Hepatocyte (in vitro differentiated cells): ENCODE measurements at regions not wholly inside any gene's neighbourhood (a gene's known extent, or its start where the extent isn't known, plus 50 kb on each side); places are given as distances from the start of the nearest gene placed in this dataset.

Source experiments
- DNase-seq: peaks from one replicate; pipeline ENCODE4 v3.0.0-alpha.2; 2016; ENCODE audit warnings: low spot score
- H2AFZ ChIP-seq: fragments of 200-600 bp; sonication (generic); 2 replicates; pipeline ENCODE4 v1.6.0; 2016; ENCODE audit warnings: antibody characterized with exemption, mild to moderate bottlenecking
- H3K27ac ChIP-seq: fragments of 200-600 bp; sonication (generic); 2 replicates; pipeline ENCODE4 v1.5.1; 2016; ENCODE audit warnings: mild to moderate bottlenecking
- H3K27me3 ChIP-seq: fragments of 200-600 bp; sonication (generic); 2 replicates; pipeline ENCODE4 v1.6.1; 2016
- H3K36me3 ChIP-seq: fragments of 200-600 bp; sonication (generic); replicated peaks from 2 replicates; pipeline ENCODE4 v1.5.1; 2016; ENCODE audit warnings: low read depth; ENCODE audit not compliant: insufficient read depth
- H3K4me1 ChIP-seq: fragments of 200-600 bp; sonication (generic); 2 replicates; pipeline ENCODE4 v1.5.1; 2016; ENCODE audit warnings: mild to moderate bottlenecking, moderate library complexity; ENCODE audit not compliant: insufficient read depth
- H3K4me2 ChIP-seq: fragments of 200-600 bp; sonication (generic); 2 replicates; pipeline ENCODE4 v1.6.0; 2016
- H3K4me3 ChIP-seq: fragments of 200-600 bp; sonication (generic); 2 replicates; pipeline ENCODE4 v1.5.1; 2016; ENCODE audit warnings: mild to moderate bottlenecking
- H3K79me2 ChIP-seq: fragments of 200-600 bp; sonication (generic); 2 replicates; pipeline ENCODE4 v1.6.0; 2017; ENCODE audit warnings: mild to moderate bottlenecking
- H3K9me2 ChIP-seq: fragments of 200-600 bp; sonication (generic); replicated peaks from 2 replicates; pipeline ENCODE4 v1.6.0; 2017; ENCODE audit warnings: mild to moderate bottlenecking; ENCODE audit not compliant: insufficient read depth
- H3K9me3 ChIP-seq: fragments of 200-600 bp; sonication (generic); 2 replicates; pipeline ENCODE4 v1.5.1; 2016; ENCODE audit warnings: low read depth, mild to moderate bottlenecking
- H4K20me1 ChIP-seq: fragments of 200-600 bp; sonication (generic); 2 replicates; pipeline ENCODE4 v1.6.0; 2016; ENCODE audit warnings: mild to moderate bottlenecking; ENCODE audit not compliant: insufficient read depth, poor library complexity, severe bottlenecking
- EZH2 ChIP-seq: fragments of 200-600 bp; sonication (generic); IDR thresholded peaks from 2 replicates; pipeline ENCODE4 v1.6.1; 2016; ENCODE audit warnings: antibody characterized with exemption, mild to moderate bottlenecking, borderline replicate concordance
- EZH2phosphoT487 ChIP-seq: fragments of 200-600 bp; sonication (generic); IDR thresholded peaks from one replicate; pipeline ENCODE4 v1.6.1; 2018; ENCODE audit warnings: antibody characterized with exemption, mild to moderate bottlenecking, low read depth, moderate library complexity; ENCODE audit not compliant: unreplicated experiment, severe bottlenecking
- WGBS: methylation state at CpG from one replicate; pipeline ENCODE4 v1.1.6; 2016; ENCODE audit warnings: low lambda C conversion rate; ENCODE audit errors: missing lambda C conversion rate; 5-methylcytosine and 5-hydroxymethylcytosine counted together
- TF ChIP-seq, protein P1 (sequence below): fragments of 200-600 bp; sonication (generic); IDR thresholded peaks from 2 replicates; pipeline ENCODE4 v1.5.1; 2016; ENCODE audit warnings: antibody characterized with exemption, mild to moderate bottlenecking; ENCODE audit not compliant: poor library complexity

DNA sequence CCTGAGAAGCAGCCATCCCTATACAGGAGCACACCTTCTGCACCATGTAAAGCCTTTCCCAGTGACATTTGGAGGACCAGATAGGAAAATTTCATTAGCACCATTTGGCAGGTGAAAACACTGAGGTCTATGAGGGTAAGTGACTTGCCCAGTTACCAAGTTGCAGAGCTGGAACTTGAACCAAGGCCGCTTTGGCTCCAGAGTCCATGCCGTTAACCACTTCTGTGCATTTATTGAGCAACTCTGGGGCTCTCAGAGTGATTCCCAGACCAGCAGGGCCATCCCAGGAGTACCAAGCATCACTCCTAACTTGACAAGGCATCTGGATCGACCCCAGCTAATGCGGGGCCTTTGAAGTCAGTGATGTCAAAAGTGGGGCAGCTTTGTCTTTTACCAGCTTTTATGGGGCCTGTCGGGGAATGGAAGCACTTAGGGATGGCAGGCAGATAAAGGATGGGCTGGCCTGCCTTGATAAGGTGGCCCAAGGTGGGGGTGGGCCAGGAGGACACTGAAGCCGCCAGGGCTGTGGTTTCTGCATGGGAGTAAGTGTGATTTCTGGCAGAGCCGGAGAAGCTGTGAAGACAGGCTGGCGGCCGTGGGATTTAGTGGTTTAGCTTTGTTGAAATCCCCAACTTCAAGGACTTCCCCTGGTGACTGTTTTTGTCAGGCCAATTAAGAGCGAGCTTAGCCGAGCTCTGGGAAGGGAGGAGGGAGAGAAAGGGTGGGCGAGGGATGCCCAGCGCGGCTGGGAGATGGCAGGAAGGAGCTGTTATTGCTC lies 127.3 kb downstream of the MACROH2A1 start:
- DNase-seq, result peak; percentile 60
- no peaks in the 10 kb centered on the region for H3K9me2 ChIP-seq
- H4K20me1 ChIP-seq, result no peaks in the 10 kb centered on the region
- H3K79me2 ChIP-seq, result no peaks in the 10 kb centered on the region
- peaks cover 31% of the 10 kb centered on the region for H3K4me1 ChIP-seq
- WGBS, result 33% methylated on average over 14 of the region's 14 CpGs
- no peak overlapping the region for H3K27ac ChIP-seq
- TF ChIP-seq EZH2 (no peak), EZH2phosphoT487 (no peak)
- TF ChIP-seq, protein P1, sequence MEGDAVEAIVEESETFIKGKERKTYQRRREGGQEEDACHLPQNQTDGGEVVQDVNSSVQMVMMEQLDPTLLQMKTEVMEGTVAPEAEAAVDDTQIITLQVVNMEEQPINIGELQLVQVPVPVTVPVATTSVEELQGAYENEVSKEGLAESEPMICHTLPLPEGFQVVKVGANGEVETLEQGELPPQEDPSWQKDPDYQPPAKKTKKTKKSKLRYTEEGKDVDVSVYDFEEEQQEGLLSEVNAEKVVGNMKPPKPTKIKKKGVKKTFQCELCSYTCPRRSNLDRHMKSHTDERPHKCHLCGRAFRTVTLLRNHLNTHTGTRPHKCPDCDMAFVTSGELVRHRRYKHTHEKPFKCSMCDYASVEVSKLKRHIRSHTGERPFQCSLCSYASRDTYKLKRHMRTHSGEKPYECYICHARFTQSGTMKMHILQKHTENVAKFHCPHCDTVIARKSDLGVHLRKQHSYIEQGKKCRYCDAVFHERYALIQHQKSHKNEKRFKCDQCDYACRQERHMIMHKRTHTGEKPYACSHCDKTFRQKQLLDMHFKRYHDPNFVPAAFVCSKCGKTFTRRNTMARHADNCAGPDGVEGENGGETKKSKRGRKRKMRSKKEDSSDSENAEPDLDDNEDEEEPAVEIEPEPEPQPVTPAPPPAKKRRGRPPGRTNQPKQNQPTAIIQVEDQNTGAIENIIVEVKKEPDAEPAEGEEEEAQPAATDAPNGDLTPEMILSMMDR, result no peak
- no peaks in the 10 kb centered on the region for H3K9me3 ChIP-seq
- H3K4me2 ChIP-seq, result no peak overlapping the region
- H3K27me3 ChIP-seq, result no peaks in the 10 kb centered on the region
- H3K36me3 ChIP-seq, result no peaks in the 10 kb centered on the region
- H3K4me3 ChIP-seq, result no peak overlapping the region
- no peak overlapping the region for H2AFZ ChIP-seq

DNA sequence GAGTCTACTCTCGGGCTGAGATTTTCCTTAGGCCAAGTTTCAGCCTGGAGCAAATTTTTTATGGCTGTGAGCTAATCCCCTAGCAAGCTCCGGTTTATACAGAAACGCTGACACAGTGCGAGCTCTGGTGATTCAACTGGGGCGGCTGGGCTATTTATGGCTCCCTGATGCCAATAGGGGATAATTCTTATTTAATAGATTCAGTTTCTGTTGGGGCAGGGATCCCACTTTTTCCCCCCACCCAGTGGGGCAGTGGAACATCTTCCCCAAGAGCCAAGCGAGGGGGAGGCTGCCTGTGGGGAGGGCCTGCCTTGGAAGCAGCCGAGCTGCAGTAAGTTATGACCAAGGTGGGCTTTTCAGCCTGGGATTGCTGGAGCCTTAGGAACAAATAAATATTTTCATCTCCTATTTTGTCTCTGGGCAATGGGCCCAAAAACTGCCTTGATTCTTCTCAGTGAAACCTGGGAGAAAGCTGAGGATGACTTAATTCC lies 129.1 kb downstream of the MACROH2A1 start:
- WGBS, result 26% methylated on average over 7 of the region's 7 CpGs
- H3K27ac ChIP-seq, result peak overlapping the region; percentile 94

DNA sequence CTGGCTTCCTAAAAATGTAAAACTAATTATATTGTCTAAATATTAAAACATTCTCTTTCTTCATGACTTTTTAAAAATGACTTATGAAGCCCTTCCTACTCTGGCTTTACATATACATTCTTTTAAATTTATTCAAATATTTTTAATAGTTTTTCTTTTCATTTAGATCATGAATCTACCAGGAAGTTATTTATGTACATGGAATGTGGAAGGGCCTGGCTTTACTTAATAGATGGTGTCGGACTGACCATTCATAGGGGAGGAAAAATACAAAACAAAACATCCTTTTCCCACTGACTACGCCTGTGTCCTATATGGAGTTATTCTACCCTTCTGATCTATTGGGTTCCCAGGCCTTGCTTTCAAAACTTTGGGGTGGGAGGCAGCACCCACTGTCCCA lies 129.8 kb downstream of the MACROH2A1 start:
- Histone ChIP-seq H3K4me2 (peak overlapping the region; percentile 69), H3K9me2 (no peaks in the 10 kb centered on the region)

More for the DNA sequence above, 129.1 kb downstream of the MACROH2A1 start:
- Histone ChIP-seq H3K4me1 (peaks cover 31% of the 10 kb centered on the region), H3K4me2 (peak overlapping the region; percentile 69), H3K27me3 (no peaks in the 10 kb centered on the region), H3K9me2 (no peaks in the 10 kb centered on the region), H2AFZ (no peak overlapping the region), H3K9me3 (no peaks in the 10 kb centered on the region), H3K4me3 (no peak overlapping the region), H3K36me3 (no peaks in the 10 kb centered on the region), H3K79me2 (no peaks in the 10 kb centered on the region), H4K20me1 (no peaks in the 10 kb centered on the region)
- DNase-seq, result peak; percentile 85
- TF ChIP-seq EZH2phosphoT487 (no peak), EZH2 (no peak)

DNA sequence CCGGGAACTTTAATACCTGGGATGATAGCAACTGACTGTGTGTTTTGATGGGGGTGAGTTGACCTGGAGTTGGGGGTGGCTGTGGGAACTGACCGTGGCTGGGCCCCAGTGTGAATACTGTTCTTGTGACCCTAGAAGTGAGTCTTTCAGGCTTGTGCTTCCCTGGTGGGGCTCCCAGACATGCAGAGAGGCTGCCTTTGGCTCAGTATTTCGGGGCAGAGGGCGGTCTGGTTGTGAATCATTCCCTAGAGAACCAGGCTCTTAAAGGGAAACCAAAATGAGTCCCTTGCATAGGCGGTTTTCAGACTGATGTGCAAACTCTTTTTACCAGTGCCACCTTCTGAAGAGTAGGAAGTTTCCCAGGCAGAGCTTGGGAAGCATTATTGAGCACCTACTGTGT lies 132.1 kb downstream of the MACROH2A1 start:
- no peaks in the 10 kb centered on the region for H3K9me2 ChIP-seq
- no peaks in the 10 kb centered on the region for H3K27me3 ChIP-seq
- H3K79me2 ChIP-seq, result no peaks in the 10 kb centered on the region
- H3K4me3 ChIP-seq, result no peak overlapping the region
- 78% methylated on average over 5 of the region's 5 CpGs for WGBS
- H3K9me3 ChIP-seq, result no peaks in the 10 kb centered on the region
- TF ChIP-seq EZH2 (no peak), EZH2phosphoT487 (no peak)
- TF ChIP-seq, protein P1, result no peak
- DNase-seq, result no peak
- H2AFZ ChIP-seq, result no peak overlapping the region
- H3K4me1 ChIP-seq, result peaks cover 35% of the 10 kb centered on the region
- no peaks in the 10 kb centered on the region for H3K36me3 ChIP-seq
- H3K4me2 ChIP-seq, result peak overlapping the region; percentile 6
- no peaks in the 10 kb centered on the region for H4K20me1 ChIP-seq
- peak overlapping the region; percentile 68 for H3K27ac ChIP-seq

More for the DNA sequence above, 129.8 kb downstream of the MACROH2A1 start:
- no peaks in the 10 kb centered on the region for H3K36me3 ChIP-seq
- DNase-seq, result no peak
- H3K27me3 ChIP-seq, result no peaks in the 10 kb centered on the region
- H3K9me3 ChIP-seq, result no peaks in the 10 kb centered on the region
- no peak overlapping the region for H2AFZ ChIP-seq
- WGBS, result 90% methylated on average over 2 of the region's 2 CpGs
- H3K4me3 ChIP-seq, result no peak overlapping the region
- peaks cover 31% of the 10 kb centered on the region for H3K4me1 ChIP-seq
- no peak for TF ChIP-seq EZH2phosphoT487
- TF ChIP-seq, protein P1, result no peak
- no peak for TF ChIP-seq EZH2
- H3K27ac ChIP-seq, result peak overlapping the region; percentile 94
- no peaks in the 10 kb centered on the region for H4K20me1 ChIP-seq
- H3K79me2 ChIP-seq, result no peaks in the 10 kb centered on the region
